ENCODE measurements at regions not wholly inside any gene's neighbourhood (a gene's known extent, or its start where the extent isn't known, plus 50 kb on each side); places are given as distances from the start of the nearest gene placed in this dataset.

DNA sequence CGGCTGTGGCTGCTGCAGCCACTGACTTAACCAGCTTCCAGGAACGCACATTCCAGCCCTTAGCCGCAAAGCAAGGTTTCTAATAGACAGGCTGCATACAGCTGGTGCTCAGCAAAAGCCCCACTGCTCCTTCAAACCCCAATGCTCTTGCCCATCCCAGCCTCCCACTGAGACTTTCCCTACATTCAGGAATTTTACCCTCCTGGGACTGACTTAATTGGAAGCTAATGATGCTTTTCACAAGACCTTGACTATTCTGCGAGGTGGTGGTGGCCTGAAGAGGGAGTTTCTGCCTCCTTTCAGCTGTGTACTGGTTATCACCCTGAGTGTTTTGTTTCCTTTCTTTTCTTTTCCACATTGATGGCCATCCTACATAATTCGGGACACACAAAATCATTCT lies 164.9 kb upstream of the IRX1 start:
- Histone ChIP-seq H3K27me3 (no peaks in the 10 kb centered on the region), H3K4me3 (no peak overlapping the region), H3K4me1 (no peaks in the 10 kb centered on the region), H3K36me3 (replicated peaks in 1 of 2; ENCODE audit: insufficient read depth in 1 of 2, low read depth in 2 of 2) (no peaks in the 10 kb centered on the region), H3K9me3 (no peaks in the 10 kb centered on the region), H3K27ac (no peak overlapping the region)
- no peak for DNase-seq
- intact Hi-C loops (cut with DNase I) = no loop called here
- no peak for TF ChIP-seq POLR2A (IDR thresholded peaks at IDR 0.05)
- no peak for TF ChIP-seq CTCF (IDR thresholded peaks at IDR 0.05)
- WGBS, 2 donors = 52 to 59% methylated on average over 5 of the region's 5 CpGs
- no peak for ATAC-seq

- ATAC-seq (no peak), DNase-seq (no peak)
- TF ChIP-seq POLR2A (IDR thresholded peaks at IDR 0.05) (no peak), CTCF (IDR thresholded peaks at IDR 0.05) (no peak)
- no peaks in the 10 kb centered on the region for H3K36me3 ChIP-seq (replicated peaks in 1 of 2; ENCODE audit: insufficient read depth in 1 of 2, low read depth in 2 of 2)
- H3K9me3 ChIP-seq = no peaks in the 10 kb centered on the region
- intact Hi-C loops (cut with DNase I) = no loop called here
- 43 to 51% methylated on average over 5 to 7 of the region's 7 CpGs for WGBS, 2 donors
- no peaks in the 10 kb centered on the region for H3K27me3 ChIP-seq
- no peak overlapping the region for H3K27ac ChIP-seq
- H3K4me1 ChIP-seq = no peaks in the 10 kb centered on the region
- H3K4me3 ChIP-seq = no peak overlapping the region
These were observed 165.7 kb upstream of the IRX1 start for GRCh38 chr5:3429962-3430361.

- Histone ChIP-seq H3K4me3 (no peak overlapping the region), H3K36me3 (replicated peaks in 1 of 2; ENCODE audit: insufficient read depth in 1 of 2, low read depth in 2 of 2) (no peaks in the 10 kb centered on the region), H3K27ac (no peak overlapping the region), H3K9me3 (no peaks in the 10 kb centered on the region), H3K27me3 (no peaks in the 10 kb centered on the region), H3K4me1 (no peaks in the 10 kb centered on the region)
- DNase-seq (peak in 1 of 4 donors; percentile 14), ATAC-seq (no peak)
- 3 to 4% methylated on average over 15 of the region's 15 CpGs for WGBS, 2 donors
- intact Hi-C loops (cut with DNase I) = no loop called here
- TF ChIP-seq POLR2A (IDR thresholded peaks at IDR 0.05) (no peak), CTCF (IDR thresholded peaks at IDR 0.05) (no peak)
These were observed 167.3 kb upstream of the IRX1 start for GRCh38 chr5:3428334-3428733.

DNA sequence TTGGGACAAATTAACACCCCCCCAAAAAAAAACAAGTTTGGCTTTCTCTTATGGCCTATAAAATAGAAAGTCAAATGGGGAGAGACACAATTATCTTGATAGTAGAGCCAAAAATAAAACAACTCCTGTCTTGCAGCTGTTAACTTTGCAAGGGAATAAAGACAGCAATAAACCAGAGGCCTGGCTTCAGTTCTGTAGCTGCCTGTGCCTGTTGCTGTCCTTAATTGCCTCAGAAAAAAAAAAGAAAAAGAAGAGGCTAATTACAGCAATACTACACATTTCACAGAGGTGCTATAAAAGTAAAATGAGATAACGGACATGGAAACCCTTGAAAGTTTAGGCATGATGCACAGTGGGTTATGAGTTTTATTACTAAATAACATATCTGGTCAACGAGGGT lies 170.7 kb upstream of the IRX1 start:
- Histone ChIP-seq H3K36me3 (replicated peaks in 1 of 2; ENCODE audit: insufficient read depth in 1 of 2, low read depth in 2 of 2) (no peaks in the 10 kb centered on the region), H3K4me1 (no peaks in the 10 kb centered on the region), H3K27ac (no peak overlapping the region), H3K9me3 (no peaks in the 10 kb centered on the region), H3K27me3 (no peaks in the 10 kb centered on the region), H3K4me3 (no peak overlapping the region)
- WGBS, 2 donors = 36 to 56% methylated on average over 2 of the region's 2 CpGs
- intact Hi-C loops (cut with DNase I) = no loop called here
- no peak for ATAC-seq
- TF ChIP-seq CTCF (IDR thresholded peaks at IDR 0.05) (no peak), POLR2A (IDR thresholded peaks at IDR 0.05) (no peak)
- DNase-seq = no peak

- intact Hi-C loops (cut with DNase I) = no loop called here
- H3K36me3 ChIP-seq (replicated peaks in 1 of 2; ENCODE audit: insufficient read depth in 1 of 2, low read depth in 2 of 2) = no peaks in the 10 kb centered on the region
- no peaks in the 10 kb centered on the region for H3K9me3 ChIP-seq
- no peak for ATAC-seq
- H3K27me3 ChIP-seq = no peaks in the 10 kb centered on the region
- DNase-seq = no peak
- H3K4me1 ChIP-seq = no peaks in the 10 kb centered on the region
- TF ChIP-seq CTCF (IDR thresholded peaks at IDR 0.05) (no peak), POLR2A (IDR thresholded peaks at IDR 0.05) (no peak)
- 56 to 70% methylated on average over 10 to 17 of the region's 17 CpGs for WGBS, 2 donors
- H3K4me3 ChIP-seq = no peak overlapping the region
- H3K27ac ChIP-seq = no peak overlapping the region
These were observed 178.2 kb upstream of the IRX1 start for GRCh38 chr5:3417376-3417943.

Measured in body of pancreas (tissue), 4 donors.